HEK293T (cell line): ENCODE measurements at regions not wholly inside any gene's neighbourhood (a gene's known extent, or its start where the extent isn't known, plus 50 kb on each side); places are given as distances from the start of the nearest gene placed in this dataset.
"Not testable (repeated sequence)": the region's sequence is repeated elsewhere in the genome, so short reads cannot be mapped to it uniquely, and the experiment has no call there.

Experiments used
- CTCF ChIA-PET: fragments of 350-600 bp; formaldehyde crosslinking; extraction: SDS; loops from one replicate; lab custom pipeline; 2021; ENCODE audit warnings: antibody characterized with exemption, inconsistent platforms; lab: Yijun Ruan, JAX
- POLR2A ChIA-PET: fragments of 350-600 bp; formaldehyde crosslinking; extraction: SDS; loops from one replicate; lab custom pipeline; 2020; ENCODE audit warnings: antibody characterized with exemption, inconsistent platforms; lab: Yijun Ruan, JAX
- DNase-seq: peaks from one replicate; pipeline ENCODE4 v3.0.0; 2012; ENCODE audit warnings: mixed read lengths; ENCODE audit errors: extremely low spot score
- ARNT ChIP-seq: fragments of 450-650 bp; IDR thresholded peaks from 2 replicates; pipeline ENCODE4 v1.6.1; 2017; ENCODE audit warnings: mild to moderate bottlenecking
- BHLHE40 ChIP-seq: fragments of 450-650 bp; IDR thresholded peaks from 2 replicates; pipeline ENCODE4 v1.6.1; 2016; ENCODE audit warnings: mild to moderate bottlenecking, moderate library complexity, borderline replicate concordance
- CTBP1 ChIP-seq: fragments of 450-650 bp; IDR thresholded peaks from 2 replicates; pipeline ENCODE4 v1.6.1; 2016; ENCODE audit warnings: borderline replicate concordance
- ELF4 ChIP-seq: fragments of 450-650 bp; IDR thresholded peaks from 2 replicates; pipeline ENCODE4 v1.6.1; 2017; ENCODE audit warnings: antibody characterized with exemption
- FOXA1 ChIP-seq: fragments of 450-650 bp; IDR thresholded peaks from 2 replicates; pipeline ENCODE4 v1.6.1; 2016; ENCODE audit warnings: mild to moderate bottlenecking
- FOXK2 ChIP-seq: fragments of 450-650 bp; IDR thresholded peaks from 2 replicates; pipeline ENCODE4 v1.6.1; 2016; ENCODE audit warnings: mild to moderate bottlenecking
- FOXM1 ChIP-seq: fragments of 450-650 bp; IDR thresholded peaks from 2 replicates; pipeline ENCODE4 v1.6.1; 2017; ENCODE audit warnings: mild to moderate bottlenecking, borderline replicate concordance
- HDGF ChIP-seq: fragments of 450-650 bp; IDR thresholded peaks from 2 replicates; pipeline ENCODE4 v1.6.1; 2017; ENCODE audit warnings: antibody characterized with exemption, borderline replicate concordance
- L3MBTL2 ChIP-seq: fragments of 450-650 bp; conservative IDR thresholded peaks from 2 replicates; pipeline ENCODE4 v1.6.1; 2016; ENCODE audit warnings: mild to moderate bottlenecking
- LEF1 ChIP-seq: fragments of 450-650 bp; IDR thresholded peaks from 2 replicates; pipeline ENCODE4 v1.6.1; 2017; ENCODE audit warnings: mild to moderate bottlenecking, borderline replicate concordance
- NFRKB ChIP-seq: fragments of 450-650 bp; IDR thresholded peaks from 2 replicates; pipeline ENCODE4 v1.6.1; 2016; ENCODE audit warnings: mild to moderate bottlenecking, moderate library complexity
- PKNOX1 ChIP-seq: fragments of 450-650 bp; IDR thresholded peaks from 2 replicates; pipeline ENCODE4 v1.6.1; 2016
- SP1 ChIP-seq: fragments of 450-650 bp; IDR thresholded peaks from 2 replicates; pipeline ENCODE4 v1.6.1; 2017
- SUZ12 ChIP-seq: fragments of 450-650 bp; IDR thresholded peaks from 2 replicates; pipeline ENCODE4 v1.6.1; 2016; ENCODE audit warnings: mild to moderate bottlenecking
- TARDBP ChIP-seq: fragments of 450-650 bp; IDR thresholded peaks from 2 replicates; pipeline ENCODE4 v1.6.1; 2016
- ZNF384 ChIP-seq: fragments of 450-650 bp; IDR thresholded peaks from 2 replicates; pipeline ENCODE4 v1.6.1; 2016

DNA sequence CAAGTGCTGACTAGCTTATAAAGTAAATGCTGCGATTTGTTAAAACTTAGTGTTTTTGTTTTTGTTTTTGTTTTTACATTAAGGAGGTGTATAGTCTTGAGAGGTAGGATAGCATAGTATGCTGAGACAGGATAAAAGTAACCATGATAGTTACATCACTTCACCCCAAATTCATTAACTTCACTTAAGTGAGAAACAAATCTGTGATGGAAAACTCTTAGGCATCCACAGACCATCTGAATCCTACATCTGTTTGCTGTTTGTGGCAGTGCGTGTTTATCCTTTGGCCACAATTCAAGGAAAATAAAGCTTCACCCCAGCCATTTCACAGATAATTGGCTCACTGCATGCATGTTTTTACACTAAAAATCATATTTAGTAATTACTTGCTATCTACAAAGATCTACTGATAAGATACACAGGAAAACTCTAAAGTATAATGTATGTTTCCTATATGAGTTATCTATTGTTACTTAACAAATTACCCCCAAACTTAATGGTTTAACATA, 82.0 kb downstream of the ZNF622 start:
- ChIA-PET POLR2A (no interaction called here), CTCF (no interaction called here)
- no peak for TF ChIP-seq NFRKB
- DNase-seq, result no peak

GRCh38 chr5:16382047-16382446, 83.6 kb downstream of the ZNF622 start:
- ChIA-PET CTCF (no interaction called here), POLR2A (no interaction called here)
- no peak for TF ChIP-seq ELF4
- no peak for TF ChIP-seq HDGF
- TF ChIP-seq CTBP1, result no peak
- no peak for TF ChIP-seq LEF1
- no peak for TF ChIP-seq L3MBTL2
- no peak for TF ChIP-seq FOXM1
- TF ChIP-seq FOXK2, result no peak
- TF ChIP-seq PKNOX1, result no peak
- no peak for TF ChIP-seq ZNF384
- no peak for TF ChIP-seq SUZ12
- no peak for TF ChIP-seq NFRKB

GRCh38 chr5:16378762-16379161, 86.8 kb downstream of the ZNF622 start:
- POLR2A ChIA-PET, result no interaction called here
- TF ChIP-seq SUZ12, result no peak
- TF ChIP-seq FOXM1, result no peak
- no peak for TF ChIP-seq TARDBP
- TF ChIP-seq FOXA1, result no peak
- no peak for TF ChIP-seq HDGF
- TF ChIP-seq LEF1, result no peak
- TF ChIP-seq BHLHE40, result no peak
- CTCF ChIA-PET, result no interaction called here
- DNase-seq, result no peak

More at GRCh38 chr5:16382047-16382446, 83.6 kb downstream of the ZNF622 start:
- DNase-seq, result no peak

GRCh38 chr5:16372493-16372892, 93.1 kb downstream of the ZNF622 start:
- ChIA-PET POLR2A (no interaction called here), CTCF (no interaction called here)
- DNase-seq, result no peak
- no peak for TF ChIP-seq ARNT
- no peak for TF ChIP-seq ZNF384
- no peak for TF ChIP-seq BHLHE40
- no peak for TF ChIP-seq HDGF
- no peak for TF ChIP-seq FOXK2
- TF ChIP-seq L3MBTL2, result no peak
- TF ChIP-seq PKNOX1, result no peak
- TF ChIP-seq NFRKB, result no peak
- no peak for TF ChIP-seq LEF1
- TF ChIP-seq ELF4, result no peak
- TF ChIP-seq FOXM1, result no peak
- TF ChIP-seq SUZ12, result no peak
- no peak for TF ChIP-seq CTBP1
- TF ChIP-seq SP1, result no peak
- no peak for TF ChIP-seq TARDBP
- no peak for TF ChIP-seq FOXA1

DNA sequence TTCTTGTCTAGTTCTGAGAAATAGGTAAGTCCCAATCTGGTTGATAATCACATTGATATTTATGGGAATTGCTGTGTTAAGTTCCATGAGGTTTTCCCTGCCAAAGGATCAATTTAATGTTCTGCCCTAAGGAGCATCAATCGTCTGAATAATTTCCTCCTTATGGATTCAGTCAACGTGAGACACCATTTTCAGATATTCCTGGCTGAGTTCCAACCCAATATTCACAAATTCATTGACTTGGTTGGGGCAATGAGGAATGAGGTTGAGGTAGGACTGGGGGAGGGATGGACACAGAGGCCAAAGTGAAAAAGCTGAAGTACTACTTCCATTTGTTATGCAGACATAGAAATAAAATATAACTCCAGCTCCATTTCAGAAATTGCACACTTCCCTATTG, 99.1 kb downstream of the ZNF622 start:
- ChIA-PET POLR2A (no interaction called here), CTCF (no interaction called here)
- DNase-seq, result no peak
- TF ChIP-seq ZNF384, result no peak
- no peak for TF ChIP-seq FOXK2
- TF ChIP-seq ELF4, result no peak
- TF ChIP-seq SUZ12, result no peak
- no peak for TF ChIP-seq NFRKB
- no peak for TF ChIP-seq LEF1
- TF ChIP-seq ARNT, result no peak
- TF ChIP-seq L3MBTL2, result no peak
- no peak for TF ChIP-seq CTBP1
- TF ChIP-seq PKNOX1, result no peak
- no peak for TF ChIP-seq BHLHE40
- no peak for TF ChIP-seq FOXM1
- TF ChIP-seq FOXA1, result no peak
- no peak for TF ChIP-seq HDGF

DNA sequence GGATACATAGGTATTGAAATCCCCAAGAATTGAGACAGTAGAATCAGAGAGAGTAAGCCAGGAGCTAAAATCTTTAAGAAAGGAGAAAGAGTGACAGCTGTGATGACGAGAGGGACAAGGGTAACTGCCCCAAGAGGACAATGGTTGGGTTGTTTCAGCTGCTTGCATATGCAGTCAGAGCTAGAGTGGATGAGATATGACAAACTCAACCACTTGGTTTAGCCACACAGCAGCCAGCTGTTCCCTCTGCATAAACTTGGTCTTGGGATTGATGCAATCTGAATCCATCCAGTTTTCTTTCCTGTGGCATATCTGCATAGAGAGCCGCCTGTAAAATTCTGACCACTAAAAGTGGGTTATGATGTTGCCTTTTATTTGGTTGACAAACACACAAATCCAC, 100.7 kb downstream of the ZNF622 start:
- no peak for DNase-seq
- POLR2A ChIA-PET, result no interaction called here
- TF ChIP-seq SP1, result no peak
- TF ChIP-seq NFRKB, result no peak
- CTCF ChIA-PET, result no interaction called here

- DNase-seq, CTCF ChIA-PET, POLR2A ChIA-PET: not testable (repeated sequence)
These were observed 112.2 kb downstream of the ZNF622 start for GRCh38 chr5:16353439-16353838.
